ENCODE measurements at regions not wholly inside any gene's neighbourhood (a gene's known extent, or its start where the extent isn't known, plus 50 kb on each side); places are given as distances from the start of the nearest gene placed in this dataset.

DNA sequence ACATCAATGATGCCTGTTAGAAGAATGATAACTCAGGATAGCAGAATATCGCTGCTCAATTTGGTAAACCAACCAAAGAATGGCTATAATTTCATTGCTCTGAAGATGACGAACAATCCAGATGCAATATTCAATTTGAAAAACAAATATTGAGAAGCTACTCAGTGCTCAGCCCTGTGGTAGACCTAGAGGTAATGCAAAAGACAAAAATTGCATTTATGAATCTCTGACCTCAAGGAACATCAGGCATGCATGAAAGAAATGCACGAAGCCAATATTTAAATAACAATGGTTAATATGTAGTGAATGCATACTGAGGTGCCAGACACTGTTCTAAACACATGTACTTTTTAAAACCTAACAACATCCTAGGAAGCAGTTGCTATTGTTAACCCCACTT is 298.6 kb upstream of the TMTC1 start:
- no peak for DNase-seq (ENCODE audit: low read depth)
- TF ChIP-seq, protein P1, sequence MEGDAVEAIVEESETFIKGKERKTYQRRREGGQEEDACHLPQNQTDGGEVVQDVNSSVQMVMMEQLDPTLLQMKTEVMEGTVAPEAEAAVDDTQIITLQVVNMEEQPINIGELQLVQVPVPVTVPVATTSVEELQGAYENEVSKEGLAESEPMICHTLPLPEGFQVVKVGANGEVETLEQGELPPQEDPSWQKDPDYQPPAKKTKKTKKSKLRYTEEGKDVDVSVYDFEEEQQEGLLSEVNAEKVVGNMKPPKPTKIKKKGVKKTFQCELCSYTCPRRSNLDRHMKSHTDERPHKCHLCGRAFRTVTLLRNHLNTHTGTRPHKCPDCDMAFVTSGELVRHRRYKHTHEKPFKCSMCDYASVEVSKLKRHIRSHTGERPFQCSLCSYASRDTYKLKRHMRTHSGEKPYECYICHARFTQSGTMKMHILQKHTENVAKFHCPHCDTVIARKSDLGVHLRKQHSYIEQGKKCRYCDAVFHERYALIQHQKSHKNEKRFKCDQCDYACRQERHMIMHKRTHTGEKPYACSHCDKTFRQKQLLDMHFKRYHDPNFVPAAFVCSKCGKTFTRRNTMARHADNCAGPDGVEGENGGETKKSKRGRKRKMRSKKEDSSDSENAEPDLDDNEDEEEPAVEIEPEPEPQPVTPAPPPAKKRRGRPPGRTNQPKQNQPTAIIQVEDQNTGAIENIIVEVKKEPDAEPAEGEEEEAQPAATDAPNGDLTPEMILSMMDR (IDR thresholded peaks at IDR 0.05; ENCODE audit: control insufficient read depth, extremely low read depth, insufficient read depth) = no peak
- no peak overlapping the region for H3K4me3 ChIP-seq (ENCODE audit: low read depth, low read length)

DNA sequence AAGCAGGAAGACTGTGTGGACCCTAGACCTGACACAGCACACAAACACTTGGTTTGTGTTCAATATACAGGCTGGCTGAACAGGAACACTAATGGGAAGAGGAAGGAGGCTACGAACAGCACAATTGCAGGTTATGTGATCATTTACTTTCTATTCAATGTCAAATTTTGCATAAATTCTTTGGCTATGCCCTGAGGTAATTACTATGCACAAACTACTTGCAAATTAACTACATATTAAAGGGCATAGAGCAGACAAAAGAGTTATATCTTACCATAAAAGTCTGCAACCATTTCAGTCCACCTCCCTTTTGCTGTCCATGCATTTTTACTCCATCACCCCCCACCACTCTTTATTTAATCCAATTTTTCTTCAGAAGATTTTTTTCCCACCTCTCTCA is 291.2 kb upstream of the TMTC1 start:
- no peak overlapping the region for H3K4me3 ChIP-seq (ENCODE audit: low read depth, low read length)
- no peak for DNase-seq (ENCODE audit: low read depth)
- TF ChIP-seq, protein P1 (IDR thresholded peaks at IDR 0.05; ENCODE audit: control insufficient read depth, extremely low read depth, insufficient read depth) = no peak

DNA sequence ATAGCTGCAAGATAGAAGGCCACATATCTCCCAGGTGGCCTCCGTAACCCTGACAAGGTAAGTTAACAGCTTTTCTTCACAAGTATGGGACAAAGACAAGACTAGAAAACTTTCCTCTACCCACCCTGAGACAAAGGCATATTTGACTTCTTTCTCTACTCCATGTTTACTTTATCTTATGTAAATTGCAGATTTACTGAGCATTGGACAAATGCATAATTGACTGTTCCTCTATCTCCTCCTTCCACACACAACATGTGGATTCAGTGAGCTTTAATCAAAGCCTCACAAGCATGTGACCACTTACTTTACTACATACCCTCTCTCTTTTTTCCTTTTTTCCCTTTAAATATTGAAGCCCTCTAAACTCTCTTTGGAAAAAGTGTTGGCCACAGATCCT is 289.1 kb upstream of the TMTC1 start:
- no peak overlapping the region for H3K4me3 ChIP-seq (ENCODE audit: low read depth, low read length)
- DNase-seq (ENCODE audit: low read depth) = no peak
- TF ChIP-seq, protein P1 (IDR thresholded peaks at IDR 0.05; ENCODE audit: control insufficient read depth, extremely low read depth, insufficient read depth) = no peak

DNA sequence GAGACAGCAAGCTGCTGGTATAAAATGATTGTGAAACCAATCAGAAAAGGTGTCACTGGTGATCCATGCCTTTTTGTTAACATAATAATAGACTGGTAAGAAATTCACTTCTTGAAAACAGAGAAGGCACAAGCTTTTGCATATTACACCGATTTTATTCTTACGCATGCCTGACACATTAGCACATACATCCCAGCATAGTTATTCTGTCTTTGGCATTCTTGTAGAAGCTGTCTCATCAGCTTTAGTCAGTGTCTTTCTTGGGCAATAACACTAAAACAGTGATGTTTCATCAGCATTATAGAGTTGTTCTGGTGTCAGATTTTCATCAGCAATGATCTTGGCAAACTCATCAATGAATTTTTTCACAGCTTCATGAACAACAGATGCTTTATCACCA is 283.4 kb upstream of the TMTC1 start:
- no peak for DNase-seq (ENCODE audit: low read depth)
- TF ChIP-seq, protein P1 (IDR thresholded peaks at IDR 0.05; ENCODE audit: control insufficient read depth, extremely low read depth, insufficient read depth) = no peak
- no peak overlapping the region for H3K4me3 ChIP-seq (ENCODE audit: low read depth, low read length)

DNA sequence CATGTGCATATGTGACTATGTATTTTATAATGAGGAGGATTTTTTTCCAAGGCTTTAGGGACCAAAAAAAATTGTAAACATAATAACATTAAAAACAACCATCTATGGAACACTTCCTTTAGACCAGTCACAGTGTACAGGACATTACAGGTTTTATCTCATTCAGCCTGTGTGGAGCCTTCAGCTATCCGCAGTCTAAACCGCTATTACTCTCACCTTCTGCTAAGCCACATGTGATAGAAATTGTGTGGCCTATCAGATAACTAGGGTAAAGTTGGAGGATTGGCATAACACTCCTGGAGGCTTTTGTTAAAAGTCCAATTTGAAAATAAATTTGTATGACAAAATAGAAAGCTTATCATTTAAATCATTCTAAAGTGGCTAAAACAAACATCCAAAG is 281.2 kb upstream of the TMTC1 start:
- TF ChIP-seq, protein P1 (IDR thresholded peaks at IDR 0.05; ENCODE audit: control insufficient read depth, extremely low read depth, insufficient read depth) = no peak
- no peak for DNase-seq (ENCODE audit: low read depth)
- no peak overlapping the region for H3K4me3 ChIP-seq (ENCODE audit: low read depth, low read length)

DNA sequence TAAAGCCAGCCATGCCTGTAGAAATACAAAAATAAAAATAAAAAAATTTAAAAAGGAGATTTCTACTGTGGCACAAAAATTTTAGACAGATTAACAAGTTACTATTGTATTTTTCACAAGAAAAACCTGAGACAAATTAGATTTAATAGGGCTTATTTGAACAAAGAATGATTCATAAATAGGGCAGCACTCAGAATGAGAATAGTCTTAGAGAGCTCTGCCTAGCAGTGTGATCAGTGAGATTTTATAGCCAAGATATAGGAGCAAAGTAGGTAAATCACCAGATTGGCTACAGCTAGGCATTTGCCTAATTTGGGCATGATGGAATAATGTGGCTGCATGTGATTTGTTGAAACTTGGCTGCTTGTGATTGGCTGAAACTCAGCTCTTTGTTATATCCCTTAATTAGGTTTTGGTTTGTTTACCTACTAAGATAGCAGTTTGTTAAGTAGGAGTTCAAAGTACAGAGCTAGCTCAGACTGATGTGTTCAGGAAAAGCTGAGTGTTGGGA is 279.7 kb upstream of the TMTC1 start:
- H3K4me3 ChIP-seq (ENCODE audit: low read depth, low read length) = no peak overlapping the region
- TF ChIP-seq, protein P1 (IDR thresholded peaks at IDR 0.05; ENCODE audit: control insufficient read depth, extremely low read depth, insufficient read depth) = no peak
- DNase-seq (ENCODE audit: low read depth) = peak; percentile 3

DNA sequence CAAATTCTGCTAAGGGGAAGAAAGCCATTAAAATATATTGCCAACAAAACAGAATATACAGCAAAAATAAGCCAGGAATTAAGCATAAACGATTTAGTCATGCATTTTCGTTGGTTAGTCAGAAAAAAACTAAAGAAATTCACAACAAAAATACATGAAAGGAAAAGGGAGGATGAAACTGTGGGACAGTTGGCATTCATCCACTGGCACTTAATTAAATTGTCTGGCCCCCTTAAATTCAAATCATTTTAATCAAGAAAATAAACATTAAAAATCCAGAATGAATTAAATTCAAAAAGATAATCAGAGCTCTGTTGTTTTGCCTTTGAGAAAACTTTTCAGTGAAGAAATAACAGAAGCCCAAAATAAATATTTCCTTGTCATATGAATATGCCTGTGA is 264.6 kb upstream of the TMTC1 start:
- no peak for DNase-seq (ENCODE audit: low read depth)
- TF ChIP-seq, protein P1 (IDR thresholded peaks at IDR 0.05; ENCODE audit: control insufficient read depth, extremely low read depth, insufficient read depth) = no peak
- H3K4me3 ChIP-seq (ENCODE audit: low read depth, low read length) = no peak overlapping the region

Measured in LNCaP clone FGC (cell line).